ENCODE measurements at regions not wholly inside any gene's neighbourhood (a gene's known extent, or its start where the extent isn't known, plus 50 kb on each side); places are given as distances from the start of the nearest gene placed in this dataset.
"Not testable (repeated sequence)": the region's sequence is repeated elsewhere in the genome, so short reads cannot be mapped to it uniquely, and the experiment has no call there.

DNA sequence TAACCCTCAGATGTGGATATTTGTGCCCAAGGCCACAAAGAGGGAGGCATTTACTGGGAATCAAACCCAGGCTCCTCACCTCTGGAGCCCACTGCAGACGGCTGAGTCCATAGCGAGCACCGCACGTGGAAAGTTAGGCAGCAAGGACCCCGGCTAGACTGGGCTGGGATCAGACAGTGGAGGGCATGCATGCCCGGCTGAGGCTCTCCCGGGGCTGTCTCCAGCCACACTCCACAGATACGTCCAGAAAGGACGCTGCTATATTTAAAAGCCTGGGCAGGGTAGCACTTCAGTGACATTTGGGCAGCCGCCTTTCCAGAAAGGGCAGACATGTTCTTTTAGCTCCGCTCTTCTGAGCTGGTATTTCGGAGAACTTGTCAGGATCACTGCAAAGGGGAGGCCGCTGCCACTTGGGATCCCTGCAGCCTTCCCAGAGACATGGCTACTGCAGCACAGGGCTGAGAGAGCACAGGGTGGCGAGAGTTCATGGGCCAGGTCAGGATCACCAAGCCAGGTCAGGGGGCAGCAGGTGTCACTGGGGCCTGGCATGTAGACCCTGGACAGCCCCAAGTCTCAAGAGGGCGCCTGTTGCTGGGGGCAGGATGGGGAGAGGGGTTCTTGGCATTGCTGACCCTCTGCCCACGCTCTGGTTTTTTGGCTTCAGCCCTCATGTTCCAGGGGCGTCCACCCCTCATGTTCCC lies 121.7 kb downstream of the PHETA1 start:
- DNase-seq = no peak

DNA sequence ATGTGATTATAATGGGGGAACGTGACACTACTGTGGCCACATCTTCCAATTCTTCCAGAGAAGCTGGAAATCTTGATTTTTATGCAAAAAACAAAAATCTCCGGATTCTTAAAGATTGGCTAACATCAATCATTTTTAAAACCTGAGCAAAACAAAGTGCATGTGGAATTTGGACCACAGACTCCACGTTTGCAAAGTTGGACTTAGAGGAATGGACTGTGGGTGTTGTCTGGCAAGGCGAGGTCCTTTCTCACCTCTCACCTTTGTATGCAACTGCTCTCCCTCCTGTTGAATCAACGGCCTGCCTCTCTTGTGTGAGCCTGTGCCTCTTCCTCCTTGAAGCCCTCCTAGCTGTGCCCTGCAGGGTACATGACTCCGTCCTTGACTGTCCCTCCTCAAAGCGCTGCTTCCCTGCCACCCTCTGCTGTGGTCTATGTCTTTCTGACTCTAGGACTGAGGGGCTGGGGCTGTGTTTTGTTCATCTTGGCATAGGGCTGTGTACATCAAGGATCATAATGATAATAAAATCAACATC lies 122.4 kb downstream of the PHETA1 start:
- no peak for DNase-seq

DNA sequence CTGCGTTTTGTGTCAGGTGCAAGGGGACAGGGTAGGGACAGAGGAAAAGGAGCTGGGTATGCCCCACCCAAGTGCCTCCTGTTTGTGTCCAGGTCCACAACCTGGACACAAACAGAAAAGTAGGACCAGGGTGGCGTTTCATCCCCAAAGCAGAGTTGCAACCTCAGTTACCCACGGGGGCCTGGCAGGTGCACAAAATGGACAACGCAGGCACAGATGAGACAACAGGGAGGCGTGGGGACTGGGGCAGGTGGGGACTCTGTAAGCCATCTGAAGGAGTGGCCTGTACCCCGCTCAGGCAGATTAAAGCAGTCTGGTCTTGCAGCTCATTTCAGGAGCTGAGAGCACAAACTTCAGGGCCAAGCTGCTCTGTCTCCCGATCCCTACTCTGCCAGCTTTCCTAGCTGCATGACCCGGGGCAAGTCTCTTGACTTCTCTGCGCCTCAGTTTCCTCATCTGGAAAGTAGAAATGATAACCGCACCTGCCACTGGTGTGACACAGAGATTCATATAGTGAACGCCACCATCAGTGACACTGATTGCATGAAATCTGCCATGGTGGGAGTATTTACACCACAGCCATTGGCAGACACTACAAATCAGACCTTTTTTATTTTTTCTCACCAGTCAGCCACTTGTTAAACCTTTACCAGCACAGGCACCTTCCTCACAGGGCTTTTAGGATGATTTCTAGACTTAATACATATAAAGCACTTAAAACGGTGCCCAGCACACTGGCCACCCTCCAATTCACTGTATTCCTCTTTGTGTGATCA lies 123.0 kb downstream of the PHETA1 start:
- no peak for DNase-seq

DNA sequence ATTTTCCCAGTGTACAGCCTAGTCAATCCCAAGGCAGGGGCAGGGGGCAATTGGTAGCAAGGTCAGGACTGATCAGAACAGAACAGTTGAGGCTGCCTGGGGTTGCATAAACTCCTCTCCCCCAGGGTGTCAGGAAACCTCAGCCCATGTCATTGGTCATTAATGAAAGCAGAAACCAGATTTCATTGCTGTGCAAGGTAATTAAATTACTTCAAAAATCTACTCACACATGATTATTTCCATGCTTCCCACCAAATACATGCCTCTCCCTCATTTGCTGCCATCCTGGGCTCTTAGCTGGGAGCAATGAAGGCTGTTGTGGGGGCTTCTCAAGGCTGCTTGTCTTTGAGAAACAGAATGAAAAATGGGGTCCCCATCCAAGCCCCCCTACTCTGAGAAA lies 124.2 kb downstream of the PHETA1 start:
- DNase-seq = no peak

DNA sequence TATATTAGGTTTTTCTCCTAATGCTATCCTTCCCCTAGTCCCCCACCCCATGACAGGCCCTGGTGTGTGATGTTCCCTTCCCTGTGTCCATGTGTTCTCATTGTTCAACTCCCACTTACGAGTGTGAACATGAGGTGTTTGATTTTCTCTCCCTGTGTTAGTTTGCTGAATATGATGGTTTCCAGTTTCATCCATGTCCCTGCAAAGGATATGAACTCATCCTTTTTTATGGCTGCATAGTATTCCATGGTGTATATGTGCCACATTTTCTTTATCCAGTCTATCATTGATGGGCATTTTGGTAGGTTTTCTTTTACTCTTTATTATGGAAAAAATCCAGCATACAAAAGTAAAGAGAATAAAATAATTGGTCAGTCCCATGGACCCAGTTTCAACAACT lies 126.1 kb downstream of the PHETA1 start:
- not testable (repeated sequence) for DNase-seq

DNA sequence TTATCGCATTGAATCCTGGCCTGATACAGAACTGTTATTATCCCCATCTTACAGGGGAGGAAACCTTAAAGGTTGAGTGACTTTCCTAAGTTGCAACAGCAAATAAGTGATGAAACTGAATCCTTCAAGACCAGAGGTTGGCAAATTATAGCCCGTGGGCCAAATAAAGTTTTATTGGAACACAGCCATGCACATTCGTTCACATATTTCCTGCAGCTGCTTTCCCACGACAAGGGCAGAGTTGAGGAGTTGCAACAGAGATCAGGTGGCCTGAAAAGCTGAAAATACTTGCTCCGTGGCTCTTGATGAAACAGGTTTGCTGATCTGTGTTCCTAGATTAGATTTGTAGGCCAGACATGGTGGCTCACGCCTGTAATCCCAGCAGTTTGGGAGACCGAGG lies 126.7 kb downstream of the PHETA1 start:
- no peak for DNase-seq

DNA sequence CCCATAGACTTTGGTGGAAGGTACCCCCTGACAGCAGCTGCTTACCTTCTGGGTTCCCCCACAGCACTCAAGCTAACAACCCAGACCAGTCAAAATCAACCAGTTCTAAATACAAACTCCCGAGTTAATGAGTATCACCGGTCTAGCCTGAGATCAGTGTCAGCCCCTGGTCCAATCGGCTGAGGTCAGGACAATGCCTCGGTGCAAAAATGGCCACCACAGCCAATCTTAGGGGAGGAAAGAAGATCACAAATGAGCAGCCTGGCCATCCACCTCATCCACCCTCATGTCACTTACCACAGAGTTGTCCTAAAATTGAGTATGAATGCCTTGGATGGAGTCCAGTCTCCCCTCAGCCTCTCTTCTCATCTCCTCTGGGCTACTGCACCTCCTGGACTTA lies 128.5 kb downstream of the PHETA1 start:
- no peak for DNase-seq

DNA sequence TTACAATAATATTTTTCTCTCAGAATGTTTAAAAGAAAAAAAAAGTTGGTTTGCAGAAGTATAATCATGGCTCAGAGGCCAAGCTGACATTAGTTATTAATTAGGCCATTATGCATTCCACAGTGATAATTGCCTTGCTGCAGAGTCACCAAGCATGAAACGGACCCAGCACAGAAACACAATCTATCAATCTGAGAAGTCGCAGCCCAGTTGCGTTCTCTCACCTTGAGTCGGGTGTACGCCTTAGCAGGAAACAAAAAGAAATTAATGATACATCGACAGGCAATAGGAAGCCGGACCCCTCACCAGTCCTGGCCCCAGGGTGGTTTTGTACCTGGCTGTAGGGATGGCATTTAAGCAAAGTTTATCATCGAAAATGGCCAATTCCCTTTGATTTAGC lies 129.7 kb downstream of the PHETA1 start:
- DNase-seq = no peak

DNA sequence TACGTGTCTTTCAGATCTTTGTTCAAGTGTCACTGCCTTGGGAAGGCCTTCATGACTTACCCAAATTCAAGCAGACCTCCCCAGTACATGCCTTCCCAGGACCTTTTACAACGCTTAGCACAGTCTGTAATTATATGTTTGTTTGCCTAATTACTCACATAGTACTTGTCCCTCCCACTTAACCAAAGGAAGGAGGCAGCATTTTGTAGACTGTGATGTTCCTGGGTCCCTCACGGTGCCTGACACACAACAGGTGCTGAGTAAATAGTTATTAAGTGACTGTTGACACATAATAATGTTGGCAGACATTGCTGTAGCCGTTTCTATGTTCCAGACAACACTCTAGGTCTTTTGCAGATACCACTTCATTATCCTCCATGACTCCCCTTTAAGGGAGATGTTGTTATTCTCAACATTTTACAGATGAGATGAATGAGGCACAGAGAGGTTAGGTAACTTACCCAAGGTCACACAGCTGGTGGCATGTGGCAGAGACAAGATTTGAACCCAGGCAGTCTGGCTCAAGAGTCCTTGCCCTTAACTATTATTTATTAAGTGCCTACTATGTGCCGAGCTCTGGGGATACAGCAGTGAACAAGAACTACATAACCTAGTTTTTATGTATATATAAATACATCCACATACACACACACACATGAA lies 130.7 kb downstream of the PHETA1 start:
- no peak for DNase-seq

DNA sequence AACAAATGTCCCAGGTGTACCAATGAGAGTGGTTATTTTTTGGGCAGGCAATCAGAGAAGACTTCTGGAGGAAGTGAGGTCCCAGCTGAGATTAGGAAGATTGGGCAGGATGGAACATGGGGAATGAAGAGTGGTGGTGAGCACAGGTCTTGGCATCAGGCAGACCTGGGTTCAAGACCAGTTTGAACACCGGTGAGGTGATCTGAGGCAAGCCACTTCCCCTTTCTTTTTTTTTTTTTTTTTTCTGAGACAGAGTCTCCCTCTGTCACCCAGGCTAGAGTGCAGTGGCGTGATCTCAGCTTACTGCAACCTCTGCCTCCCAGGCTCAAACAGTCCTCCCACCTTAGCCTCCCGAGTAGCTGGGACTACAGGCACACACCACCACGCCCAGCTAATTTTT lies 134.4 kb downstream of the PHETA1 start:
- DNase-seq = not testable (repeated sequence)

DNA sequence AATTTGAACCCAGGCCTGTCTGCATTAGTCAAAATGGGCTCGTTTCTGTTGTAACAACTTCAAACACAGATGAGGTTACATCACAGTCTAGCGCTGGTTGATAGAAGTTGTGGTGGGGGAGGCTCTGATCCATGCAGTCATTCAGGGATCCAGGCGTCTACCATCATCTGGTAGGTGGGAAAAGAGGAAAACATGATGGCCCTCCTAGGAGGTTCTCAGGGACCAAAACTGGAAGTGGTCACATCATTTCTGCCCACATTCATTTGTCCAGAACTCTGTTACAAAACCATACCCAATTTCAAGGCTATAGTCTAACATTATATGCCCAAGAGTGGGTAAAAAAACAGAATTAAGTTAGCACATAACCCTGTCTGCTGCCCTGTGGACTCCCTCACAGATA lies 135.1 kb downstream of the PHETA1 start:
- DNase-seq = no peak

DNA sequence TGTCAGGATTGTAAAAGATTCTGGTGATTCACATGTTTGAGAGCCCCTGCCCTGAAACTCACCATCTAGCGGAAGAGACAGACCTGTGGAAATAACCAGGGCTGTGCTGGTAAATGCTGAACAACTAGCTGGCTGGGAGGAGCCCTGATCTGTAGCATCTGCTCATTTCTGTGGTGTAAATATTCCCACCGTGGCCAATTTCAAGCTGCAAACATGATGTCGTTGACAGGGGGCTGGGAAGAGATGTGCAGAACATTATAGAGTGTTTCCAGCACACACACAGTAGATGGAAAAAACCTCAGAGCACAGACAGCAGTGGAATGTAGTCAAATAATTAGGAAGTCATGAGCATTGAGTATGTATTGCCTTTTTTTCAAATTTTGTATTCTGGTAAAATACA lies 138.2 kb downstream of the PHETA1 start:
- no peak for DNase-seq

DNA sequence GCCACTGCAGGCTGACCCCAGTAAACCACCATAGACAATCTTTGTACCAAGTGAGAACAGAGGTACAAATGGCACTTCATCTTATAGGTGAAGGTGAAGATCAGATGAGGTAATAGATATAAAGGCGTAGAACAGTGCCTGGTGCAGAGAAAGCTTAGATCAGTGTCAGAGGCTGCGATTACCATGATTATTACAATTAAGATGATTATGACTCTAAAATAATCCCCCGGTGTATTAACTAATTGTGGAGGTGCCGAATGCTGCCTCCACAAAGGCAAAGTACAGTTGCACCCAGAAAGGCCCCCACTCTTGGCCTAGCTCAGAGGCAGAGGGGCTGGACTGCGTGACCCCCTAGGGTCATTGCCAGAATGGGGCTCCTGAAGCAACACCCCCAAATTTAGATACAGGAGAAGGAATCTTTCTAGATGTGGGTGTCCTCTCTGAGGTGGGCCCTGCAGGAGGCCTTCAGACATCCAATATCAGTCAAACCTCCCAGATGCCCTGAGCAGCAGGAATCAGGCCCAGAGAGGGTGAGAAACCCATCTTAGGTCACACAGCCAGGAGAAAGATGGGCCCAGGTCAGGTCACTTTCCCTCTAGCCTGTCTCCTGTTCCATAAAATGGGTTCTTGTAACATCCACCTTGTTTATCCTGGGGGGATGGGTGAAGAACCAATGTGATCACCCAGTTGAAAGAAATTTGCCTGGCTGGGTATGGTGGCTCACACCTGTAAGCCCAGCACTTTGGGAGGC lies 139.8 kb downstream of the PHETA1 start:
- DNase-seq = no peak

DNA sequence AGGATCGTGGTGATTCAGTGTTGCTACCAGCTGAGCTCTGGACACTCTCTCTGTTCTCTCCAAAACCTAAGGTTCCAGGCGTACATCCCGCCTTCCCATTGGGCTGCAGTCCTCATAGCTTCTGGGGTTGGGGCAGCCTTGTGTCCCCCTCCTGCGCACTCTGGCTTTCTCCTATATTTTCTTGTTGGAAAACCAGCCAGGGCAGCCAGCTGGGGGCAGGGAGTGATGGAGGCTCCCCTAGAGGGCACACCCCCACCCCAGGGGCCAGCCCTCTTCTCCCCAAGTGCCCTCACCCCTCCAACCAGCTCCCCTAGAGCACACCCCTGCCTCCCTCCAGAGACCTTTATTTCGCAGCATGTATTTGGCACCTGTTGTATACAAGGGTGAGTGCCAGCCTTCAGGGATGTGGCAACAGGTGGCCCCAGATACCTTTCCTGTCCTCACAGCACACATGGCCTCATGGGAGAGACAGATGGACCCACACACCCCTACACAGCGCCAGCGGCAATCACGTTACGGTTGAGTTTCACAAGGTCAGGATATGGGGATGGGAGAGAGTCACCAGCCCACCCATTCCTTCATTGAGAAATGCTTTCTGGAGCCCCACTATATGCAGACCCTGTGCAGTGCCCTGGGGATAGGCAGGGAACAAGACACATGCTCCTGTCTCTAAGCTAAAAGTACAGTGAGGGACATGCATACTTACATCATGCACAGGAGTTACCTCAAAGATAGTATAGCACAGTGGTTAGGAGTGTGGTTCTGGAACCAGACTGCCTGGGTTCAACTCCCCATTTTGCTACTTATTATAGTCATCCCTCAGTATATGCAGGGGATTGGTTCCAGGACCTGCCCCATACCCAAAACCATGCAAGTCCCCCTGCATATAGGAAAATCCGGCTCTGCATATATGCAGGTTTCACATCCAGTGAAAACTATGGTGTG lies 141.1 kb downstream of the PHETA1 start:
- DNase-seq = no peak

DNA sequence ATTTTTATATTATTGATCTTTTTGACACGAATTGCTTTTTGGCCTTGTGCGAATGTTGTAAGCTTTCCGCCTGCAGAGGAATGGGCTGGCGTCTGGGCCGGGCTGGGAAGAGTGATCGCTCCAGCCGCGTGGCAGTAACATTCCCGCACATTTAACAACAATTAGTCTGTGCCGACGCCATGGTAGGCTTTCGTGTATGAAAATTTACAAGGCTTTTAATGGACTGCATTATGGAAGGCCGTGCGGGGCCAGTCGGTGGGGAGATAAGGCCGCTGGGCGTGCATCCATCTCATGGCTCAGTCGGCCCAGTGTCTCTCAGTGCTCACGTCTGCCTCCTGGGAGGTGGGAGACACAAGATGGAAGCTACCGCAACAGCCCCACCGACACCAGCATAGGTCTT lies 142.2 kb downstream of the PHETA1 start:
- no peak for DNase-seq

DNA sequence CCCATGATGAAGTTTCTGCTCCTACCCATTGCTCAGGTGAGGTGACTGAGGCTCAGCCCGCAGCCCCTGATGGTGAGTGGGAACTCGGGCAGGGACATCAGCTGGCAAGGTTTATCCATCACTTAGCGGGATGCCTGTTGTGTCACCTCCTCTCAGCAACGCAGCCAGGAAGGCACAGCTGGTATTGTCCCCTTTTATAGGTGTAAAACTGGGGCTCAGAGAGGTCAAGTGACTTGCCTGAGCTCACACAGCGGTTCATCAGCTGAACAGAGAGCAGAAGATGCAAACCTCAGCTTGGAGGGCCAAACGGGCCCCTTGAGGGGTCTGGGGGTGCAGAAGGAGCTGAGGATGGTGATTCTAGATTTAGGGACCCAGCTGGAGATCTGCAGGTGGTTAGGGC lies 143.6 kb downstream of the PHETA1 start:
- DNase-seq = no peak

DNA sequence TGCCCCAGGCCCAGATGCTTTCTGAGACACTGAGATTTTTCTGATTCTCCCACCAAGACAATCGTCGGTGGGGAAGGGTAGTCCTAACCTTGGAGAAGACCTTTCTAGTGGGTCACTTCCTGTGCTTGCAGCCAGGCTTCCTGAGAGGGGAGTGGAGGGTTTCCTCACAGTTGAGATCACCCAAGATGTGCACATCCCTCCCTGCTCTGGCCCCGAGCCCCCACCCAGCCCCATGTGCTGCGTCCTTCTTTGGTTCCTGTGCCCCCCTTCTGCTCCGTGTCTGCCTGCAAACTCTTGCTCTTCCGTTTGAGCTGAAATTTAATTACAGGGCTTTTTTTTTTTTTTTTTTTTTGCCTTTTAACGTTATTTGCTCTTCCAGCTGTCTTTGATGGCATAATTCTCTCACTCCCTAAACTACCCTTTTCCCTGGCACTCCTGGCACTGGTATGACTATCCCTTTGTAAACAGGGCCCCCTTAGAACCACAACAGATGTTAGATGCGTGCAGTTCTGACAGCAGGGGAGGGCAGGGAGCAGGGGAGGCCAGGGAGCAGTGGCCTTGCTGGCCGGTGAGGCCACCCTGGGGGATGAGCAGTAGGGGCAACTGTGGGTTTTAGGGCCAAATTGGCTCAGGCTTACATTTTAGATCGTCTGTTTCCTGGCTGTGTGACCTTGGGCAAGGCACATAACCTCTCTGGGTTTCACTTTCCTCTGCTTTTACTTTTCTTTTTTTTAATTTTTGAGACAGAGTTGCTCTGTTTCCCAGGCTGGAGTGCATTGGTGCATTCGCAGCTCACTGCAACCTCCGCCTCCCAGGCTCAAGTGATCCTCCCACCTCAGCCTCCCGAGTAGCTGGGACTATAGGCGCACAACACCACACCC lies 144.5 kb downstream of the PHETA1 start:
- no peak for DNase-seq

DNA sequence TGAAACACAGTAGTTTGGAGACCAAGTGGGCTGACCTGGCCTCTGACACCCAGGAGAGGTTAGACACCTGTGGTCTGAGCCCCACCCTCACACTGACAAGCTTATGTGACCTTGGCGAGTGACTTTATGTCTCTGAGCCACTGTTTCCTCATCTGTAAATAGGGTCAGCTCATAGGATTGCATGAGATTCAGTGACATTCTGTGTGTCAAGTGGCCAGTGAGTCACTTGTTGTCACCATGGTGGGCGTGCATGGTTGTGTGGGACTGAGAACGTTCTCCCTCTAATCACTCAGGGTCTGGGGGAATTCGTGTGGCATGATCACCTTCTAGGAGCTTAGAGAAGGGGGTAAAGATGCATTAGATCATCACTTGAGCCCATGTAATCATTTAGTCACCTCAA lies 146.4 kb downstream of the PHETA1 start:
- no peak for DNase-seq

DNA sequence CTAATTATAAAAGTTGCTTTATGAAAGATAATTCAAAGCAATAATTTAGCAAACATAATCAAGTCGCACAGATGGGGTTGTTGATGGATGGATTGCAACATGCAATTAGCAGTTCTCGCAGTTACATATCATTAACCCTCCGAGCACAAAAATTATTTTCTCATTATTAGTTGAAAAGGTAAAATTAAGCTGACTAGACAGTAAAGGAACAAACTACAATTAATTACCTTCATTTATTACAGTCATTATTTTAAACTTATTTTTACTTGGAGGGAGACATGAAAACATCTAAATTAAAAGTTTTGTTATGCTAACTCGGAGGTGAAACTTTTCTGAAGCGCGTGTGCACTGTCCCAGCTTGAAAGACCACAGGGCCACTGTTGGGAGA lies 146.9 kb downstream of the PHETA1 start:
- DNase-seq = no peak

DNA sequence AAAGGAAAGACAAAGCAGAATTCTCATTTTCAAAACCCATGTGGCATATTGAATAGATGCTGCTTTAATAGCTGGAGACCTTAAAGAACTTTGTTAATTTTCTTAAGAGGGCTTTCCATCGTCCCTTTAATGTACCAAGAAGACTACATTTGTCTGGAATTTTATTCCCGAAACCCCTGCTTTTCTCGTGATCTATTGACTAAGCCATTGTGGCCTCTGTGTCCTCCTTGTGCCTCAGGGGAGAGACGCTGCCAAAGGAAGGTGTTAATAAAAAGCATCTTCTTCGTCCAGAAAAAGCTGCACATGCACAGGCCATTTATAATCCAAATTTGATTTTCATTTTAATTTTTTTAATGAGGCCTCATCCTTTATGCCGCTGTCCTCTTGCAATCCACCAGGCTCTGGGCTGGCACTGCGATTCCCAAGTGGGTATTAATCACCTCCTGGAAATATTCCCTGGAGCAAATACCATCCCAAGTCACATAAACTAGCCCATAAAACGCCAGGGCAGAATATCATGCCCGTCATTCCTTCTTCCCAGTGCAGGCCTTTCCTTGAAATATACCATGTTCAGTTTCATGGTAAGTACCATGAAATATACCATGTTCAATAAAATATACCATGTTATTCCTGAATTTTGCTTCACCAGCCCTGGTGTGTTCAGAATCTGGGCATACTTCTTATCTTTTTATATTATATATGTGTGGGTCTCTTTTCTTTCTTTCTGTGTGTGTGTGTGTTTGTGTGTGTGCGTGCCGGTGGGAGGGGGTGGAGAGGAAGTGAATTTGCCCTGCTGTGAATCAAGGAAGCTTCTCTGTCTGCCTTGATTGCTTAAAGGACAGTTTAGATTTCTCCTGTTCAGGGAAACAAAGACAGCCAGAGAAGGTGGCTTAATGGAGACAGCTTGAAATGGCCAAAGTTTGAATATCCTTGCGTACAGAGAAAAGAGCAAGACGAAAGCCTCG lies 147.6 kb downstream of the PHETA1 start:
- DNase-seq = no peak

Data from SIG-M5 (cell line).